Heart left ventricle (tissue), 16 donors: ENCODE measurements at regions not wholly inside any gene's neighbourhood (a gene's known extent, or its start where the extent isn't known, plus 50 kb on each side); places are given as distances from the start of the nearest gene placed in this dataset.

Experiments
- ATAC-seq, 4 donors: fragments of 200-7000 bp; cut with Tn5 transposase; one replicate each; pipeline ENCODE4 v1.9.1; 2020 to 2022; ENCODE audit warnings: moderate library complexity in 4 of 4, mild to moderate bottlenecking in 3 of 4, moderate number of reproducible peaks in 1 of 4
- DNase-seq, 5 donors: peaks; one replicate each; pipeline ENCODE4 v3.0.0-alpha.2; 2020
- H3K27ac ChIP-seq, 12 donors: fragments of 200-600 bp; sonication (generic) in 4 of 12; one replicate each; pipeline versions ENCODE4 v1.5.0 to v1.8.0; 2016 to 2022; ENCODE audit warnings: mild to moderate bottlenecking in 2 of 12
- H3K27me3 ChIP-seq, 9 donors: fragments of 200-600 bp; sonication (generic) in 2 of 9; one replicate each; pipeline versions ENCODE4 v1.5.1 to v1.8.0; 2016 to 2022; ENCODE audit warnings: mild to moderate bottlenecking in 3 of 9
- H3K36me3 ChIP-seq, 9 donors: fragments of 200-600 bp; sonication (generic) in 2 of 9; one replicate each; pipeline versions ENCODE4 v1.5.0 to v1.8.0; 2018 to 2022; ENCODE audit warnings: mild to moderate bottlenecking in 2 of 9
- H3K4me1 ChIP-seq, 12 donors: fragments of 200-600 bp; sonication (generic) in 4 of 12; one replicate each; pipeline versions ENCODE4 v1.5.0 to v1.8.0; 2016 to 2022; ENCODE audit warnings: mild to moderate bottlenecking in 3 of 12
- H3K4me3 ChIP-seq, 12 donors: fragments of 200-600 bp; sonication (generic) in 4 of 12; one replicate each; pipeline versions ENCODE4 v1.5.0 to v1.8.0; 2017 to 2022; ENCODE audit warnings: mild to moderate bottlenecking in 9 of 12, moderate library complexity in 4 of 12
- H3K9me3 ChIP-seq, 12 donors: fragments of 200-600 bp; sonication (generic) in 4 of 12; one replicate each; pipeline versions ENCODE4 v1.5.0 to v1.8.0; 2016 to 2022; ENCODE audit warnings: mild to moderate bottlenecking in 1 of 12
- POLR2A ChIP-seq, 2 donors: fragments of 450-650 bp; IDR thresholded peaks; one replicate each; pipeline ENCODE4 v1.6.1; 2017; ENCODE audit warnings: antibody characterized with exemption in 2 of 2, mild to moderate bottlenecking in 2 of 2, moderate library complexity in 2 of 2
- WGBS, 4 donors: extraction: QIAGEN DNeasy Blood & Tissue Kit in 2 of 4; methylation state at CpG; one replicate each; pipeline versions ENCODE4 v1.1.5 to v1.1.7; 2013 to 2018; 5-methylcytosine and 5-hydroxymethylcytosine counted together
- intact Hi-C, 10 donors: fragments of 100-400 bp; cut with DNase I; formaldehyde crosslinking; loops; one replicate each; pipeline versions ENCODE4 v1.11.1 to v1.14.2; 2022
- TF ChIP-seq, protein P1 (sequence below), 12 donors: fragments of 200-600 bp; sonication (generic) in 4 of 12; IDR thresholded peaks; one replicate each; pipeline versions ENCODE4 v1.5.0 to v1.8.0; 2018 to 2022; ENCODE audit warnings: antibody characterized with exemption in 12 of 12, mild to moderate bottlenecking in 5 of 12
- donor health status: ischemic (EF 13 %, LVEDD 7.1; RV severe dilation, severe dysfunction).
- donor health status: healthy with polysubstance abuse.
- donor health status: DM: no; HTN: yes; CAD: no.
- donor health status: DM: no; HTN: no; CAD: no.
- donor health status: ischemic (EF 25% LVEDD 6.9; RV normal size, moderate dysfunction).
- donor health status: ischemic (EF 25% LVEDD 5.7; RV mildly dilated, moderate dysfunction).
- donor health status: healthy.
- donor health status: DM: yes; HTN: yes; CAD: no.
- donor health status: ischemic (EF 35%, LVEDD 5.7; RV mildly dilated, moderate dysfunction).
- donor health status: nonischemic (EF 11% LVEDD 7.7; RV severe dilation, severe dysfunction).
- donor health status: DM: yes; HTN: yes; CAD: no.
- donor health status: PGD.
- donor health status: ischemic (EF 29% LVEDD 5.4; RV normal size, mild dysfunction).
- donor health status: nonischemic (EF 23%, LVEDD 6.1; RV moderate dilation, normal function).

- H3K4me3 ChIP-seq: no peak overlapping the region
- peaks cover 0 to 60% (median 31%) of the 10 kb centered on the region in 9 donors for H3K27me3 ChIP-seq
- TF ChIP-seq, protein P1, sequence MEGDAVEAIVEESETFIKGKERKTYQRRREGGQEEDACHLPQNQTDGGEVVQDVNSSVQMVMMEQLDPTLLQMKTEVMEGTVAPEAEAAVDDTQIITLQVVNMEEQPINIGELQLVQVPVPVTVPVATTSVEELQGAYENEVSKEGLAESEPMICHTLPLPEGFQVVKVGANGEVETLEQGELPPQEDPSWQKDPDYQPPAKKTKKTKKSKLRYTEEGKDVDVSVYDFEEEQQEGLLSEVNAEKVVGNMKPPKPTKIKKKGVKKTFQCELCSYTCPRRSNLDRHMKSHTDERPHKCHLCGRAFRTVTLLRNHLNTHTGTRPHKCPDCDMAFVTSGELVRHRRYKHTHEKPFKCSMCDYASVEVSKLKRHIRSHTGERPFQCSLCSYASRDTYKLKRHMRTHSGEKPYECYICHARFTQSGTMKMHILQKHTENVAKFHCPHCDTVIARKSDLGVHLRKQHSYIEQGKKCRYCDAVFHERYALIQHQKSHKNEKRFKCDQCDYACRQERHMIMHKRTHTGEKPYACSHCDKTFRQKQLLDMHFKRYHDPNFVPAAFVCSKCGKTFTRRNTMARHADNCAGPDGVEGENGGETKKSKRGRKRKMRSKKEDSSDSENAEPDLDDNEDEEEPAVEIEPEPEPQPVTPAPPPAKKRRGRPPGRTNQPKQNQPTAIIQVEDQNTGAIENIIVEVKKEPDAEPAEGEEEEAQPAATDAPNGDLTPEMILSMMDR (IDR thresholded peaks at IDR 0.05): no peak
- TF ChIP-seq POLR2A (IDR thresholded peaks at IDR 0.05): no peak
- H3K27ac ChIP-seq: no peak overlapping the region
- WGBS, 4 donors: 77 to 79% (median 78%) methylated on average over 6 of the region's 6 CpGs
- peaks cover 0 to 16% (median 7%) of the 10 kb centered on the region in 12 donors for H3K4me1 ChIP-seq
- no peak for ATAC-seq
- H3K9me3 ChIP-seq: no peaks in the 10 kb centered on the region
- intact Hi-C loops: loop anchor here in 9 of 10 donors (1.0 to 10.0 kb wide), 13 partner anchors 195 to 625 kb away; partner anchors contain the start of gene HES1 (in 2 of the 9)
- no peak for DNase-seq
- H3K36me3 ChIP-seq: no peaks in the 10 kb centered on the region
Observed at GRCh38 chr3:193779933-193780332, 186.9 kb downstream of the OPA1 start.

DNA sequence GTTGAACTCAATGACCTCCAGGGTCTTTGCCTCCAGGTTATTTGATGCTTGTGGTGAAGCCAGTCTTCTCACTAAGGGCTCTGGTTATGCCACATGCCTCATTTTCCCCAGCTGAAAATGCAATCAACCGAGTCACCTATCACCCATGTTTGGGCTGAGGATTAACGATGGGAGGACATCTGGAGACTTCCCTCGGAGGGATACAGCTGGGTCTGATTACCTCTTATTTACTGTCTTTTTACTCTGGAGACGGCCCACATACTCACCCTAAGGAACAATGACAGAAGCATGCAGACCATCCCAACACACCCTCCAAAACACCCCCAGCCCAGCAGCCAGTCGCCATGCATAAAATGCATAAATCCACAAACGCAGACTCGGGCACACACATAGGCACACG lies 187.4 kb downstream of the OPA1 start:
- DNase-seq: no peak
- H3K36me3 ChIP-seq: no peaks in the 10 kb centered on the region
- H3K27ac ChIP-seq: no peak overlapping the region
- no peak overlapping the region for H3K4me3 ChIP-seq
- H3K9me3 ChIP-seq: no peaks in the 10 kb centered on the region
- H3K4me1 ChIP-seq: peaks cover 0 to 16% (median 7%) of the 10 kb centered on the region in 12 donors
- intact Hi-C loops: loop anchor here in 9 of 10 donors (1.0 to 10.0 kb wide), 12 partner anchors 194 to 622 kb away; partner anchors contain the start of gene HES1 (in 2 of the 9)
- ATAC-seq: no peak
- no peak for TF ChIP-seq POLR2A (IDR thresholded peaks at IDR 0.05)
- TF ChIP-seq, protein P1 (IDR thresholded peaks at IDR 0.05): no peak
- WGBS, 4 donors: 44 to 56% (median 49%) methylated on average over 8 of the region's 8 CpGs
- H3K27me3 ChIP-seq: peaks cover 0 to 57% (median 31%) of the 10 kb centered on the region in 9 donors

- intact Hi-C loops: loop anchor here in 9 of 10 donors (1.0 to 10.0 kb wide), 13 partner anchors 194 to 621 kb away; partner anchors contain the start of gene HES1 (in 2 of the 9)
- H3K4me1 ChIP-seq: peaks cover 0 to 16% (median 7%) of the 10 kb centered on the region in 12 donors
- no peaks in the 10 kb centered on the region for H3K36me3 ChIP-seq
- no peaks in the 10 kb centered on the region for H3K9me3 ChIP-seq
- 14 to 21% (median 16%) methylated on average over 10 to 11 of the region's 11 CpGs for WGBS, 4 donors
- TF ChIP-seq, protein P1 (IDR thresholded peaks at IDR 0.05): peak; percentile 57 to 87 (median 80)
- no peak for TF ChIP-seq POLR2A (IDR thresholded peaks at IDR 0.05)
- DNase-seq: peak; percentile 66 to 84 (median 78)
- peaks cover 0 to 61% (median 29%) of the 10 kb centered on the region in 9 donors for H3K27me3 ChIP-seq
- H3K27ac ChIP-seq: peak overlapping the region in 1 of 12 donors; percentile 44
- H3K4me3 ChIP-seq: no peak overlapping the region
- peak; percentile 78 to 94 (median 91) for ATAC-seq
Observed at GRCh38 chr3:193780810-193781478, 187.9 kb downstream of the OPA1 start.

DNA sequence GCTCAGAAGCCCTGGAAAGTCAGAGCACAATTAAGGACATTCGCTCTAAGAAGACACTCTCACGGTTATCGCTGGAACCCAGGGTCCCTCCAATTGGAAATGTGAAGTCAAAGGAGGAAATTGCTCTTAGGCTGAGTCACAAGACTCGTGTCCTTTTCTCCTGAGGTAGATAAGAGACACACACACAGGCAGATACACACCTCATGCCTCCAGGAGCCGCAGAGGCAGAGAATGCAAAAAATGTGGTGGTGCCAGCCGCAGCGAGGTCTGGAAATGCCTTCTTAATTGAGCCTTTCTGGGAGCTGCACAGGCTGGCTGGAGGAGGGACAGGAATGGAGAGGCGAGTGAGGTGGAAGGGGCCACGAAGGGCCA lies 189.3 kb downstream of the OPA1 start:
- ATAC-seq (no peak), DNase-seq (no peak)
- no peak overlapping the region for H3K27ac ChIP-seq
- no peaks in the 10 kb centered on the region for H3K36me3 ChIP-seq
- peaks cover 0 to 51% (median 20%) of the 10 kb centered on the region in 9 donors for H3K27me3 ChIP-seq
- whole genome bisulfite sequencing, 4 donors: 58 to 64% (median 61%) methylated on average over 9 of the region's 9 CpGs
- peaks cover 0 to 16% (median 7%) of the 10 kb centered on the region in 12 donors for H3K4me1 ChIP-seq
- H3K4me3 ChIP-seq: no peak overlapping the region
- intact Hi-C loops: loop anchor here in 9 of 10 donors (2.0 to 10.0 kb wide), 8 partner anchors 193 to 620 kb away; no protein-coding TSS in a partner anchor
- H3K9me3 ChIP-seq: no peaks in the 10 kb centered on the region
- TF ChIP-seq, protein P1 (IDR thresholded peaks at IDR 0.05): no peak
- no peak for TF ChIP-seq POLR2A (IDR thresholded peaks at IDR 0.05)
